Stomach (tissue), 4 donors: ENCODE measurements at regions not wholly inside any gene's neighbourhood (a gene's known extent, or its start where the extent isn't known, plus 50 kb on each side); places are given as distances from the start of the nearest gene placed in this dataset.

Source experiments
- CTCF ChIP-seq, 7 experiments: fragments of 450-650 bp in 4 of 7; fragments of 200-600 bp in 3 of 7; sonication (generic) in 3 of 7; IDR thresholded peaks; one replicate each; pipeline ENCODE4 v1.5.1; 2016 to 2019; ENCODE audit warnings: antibody characterized with exemption in 7 of 7, control low read depth in 2 of 7, mild to moderate bottlenecking in 1 of 7
- EP300 ChIP-seq: sonication (generic); formaldehyde crosslinking; IDR thresholded peaks from one replicate; pipeline ENCODE4 v1.6.1; 2017; ENCODE audit warnings: antibody characterized with exemption

- no peak for TF ChIP-seq CTCF (IDR thresholded peaks at IDR 0.05)
- no peak for TF ChIP-seq EP300
These were observed 241.0 kb upstream of the TBX3 start for GRCh38 chr12:114924946-114925475.
